SK-N-SH (cell line): ENCODE measurements at regions not wholly inside any gene's neighbourhood (a gene's known extent, or its start where the extent isn't known, plus 50 kb on each side); places are given as distances from the start of the nearest gene placed in this dataset.

Experiments used
- CTCF ChIA-PET: fragments of 300-600, 350-600 bp; formaldehyde crosslinking; extraction: SDS; loops from one replicate; lab custom pipeline; 2021; lab: Yijun Ruan, JAX
- POLR2A ChIA-PET: fragments of 350-600 bp; sonication (Branson Sonifier 250); formaldehyde crosslinking; extraction: SDS; loops from one replicate; lab custom pipeline; 2020; ENCODE audit warnings: antibody characterized with exemption, inconsistent platforms; lab: Yijun Ruan, JAX
- DNase-seq: peaks from one replicate; pipeline ENCODE4 v3.0.0; 2012
- H2AFZ ChIP-seq: fragments of 200-600 bp; sonication (generic); 2 replicates; pipeline ENCODE4 v1.8.1; 2016; ENCODE audit warnings: antibody characterized with exemption, mild to moderate bottlenecking, low read depth
- H3F3A ChIP-seq: fragments of 200-600 bp; sonication (generic); replicated peaks from 2 replicates; pipeline ENCODE3; 2016; ENCODE audit warnings: antibody characterized with exemption, mild to moderate bottlenecking; ENCODE audit not compliant: insufficient read depth
- H3K27ac ChIP-seq, 2 experiments: fragments of 200-500 bp in 1 of 2; fragments of 200-600 bp in 1 of 2; sonication (Bioruptor generic) in 1 of 2; sonication (generic), shearing (Covaris generic) in 1 of 2; 2 replicates each; pipeline versions ENCODE4 v1.5.1 to v1.6.1; 2014 to 2016; ENCODE audit warnings: low read depth in 2 of 2, inconsistent platforms in 1 of 2, low read length in 1 of 2, mild to moderate bottlenecking in 1 of 2, mixed read lengths in 1 of 2
- H3K27me3 ChIP-seq: fragments of 200-600 bp; sonication (generic), shearing (Covaris generic); 2 replicates; pipeline ENCODE4 v1.6.1; 2016; ENCODE audit warnings: mixed run types; ENCODE audit not compliant: insufficient read depth
- H3K36me3 ChIP-seq, 2 experiments: fragments of 200-500 bp in 1 of 2; fragments of 200-600 bp in 1 of 2; sonication (Bioruptor generic) in 1 of 2; sonication (generic) in 1 of 2; replicated peaks in 1 of 2; 2 replicates each; pipeline versions ENCODE3 to v1.5.1; 2014 to 2016; ENCODE audit warnings: low read length in 1 of 2, mild to moderate bottlenecking in 1 of 2; ENCODE audit not compliant: insufficient read depth in 2 of 2, control insufficient read depth in 1 of 2
- H3K4me1 ChIP-seq, 2 experiments: fragments of 200-500 bp in 1 of 2; fragments of 200-600 bp in 1 of 2; sonication (Bioruptor generic) in 1 of 2; sonication (generic), shearing (Covaris generic) in 1 of 2; 2 replicates each; pipeline versions ENCODE4 v1.5.1 to v1.6.1; 2014 to 2016; ENCODE audit warnings: low read depth in 1 of 2, low read length in 1 of 2, mixed run types in 1 of 2; ENCODE audit not compliant: insufficient read depth in 2 of 2, control insufficient read depth in 1 of 2
- H3K4me2 ChIP-seq: fragments of 200-600 bp; sonication (generic), shearing (Covaris generic); 2 replicates; pipeline ENCODE4 v1.6.1; 2017; ENCODE audit warnings: mixed run types
- H3K4me3 ChIP-seq, 2 experiments: fragments of 200-500 bp in 1 of 2; fragments of 200-600 bp in 1 of 2; sonication (Bioruptor generic) in 1 of 2; sonication (generic), shearing (Covaris generic) in 1 of 2; 2 replicates each; pipeline versions ENCODE4 v1.5.1 to v1.8.1; 2014 to 2016; ENCODE audit warnings: low read depth in 2 of 2, inconsistent platforms in 1 of 2, low read length in 1 of 2, mild to moderate bottlenecking in 1 of 2, mixed read lengths in 1 of 2, moderate library complexity in 1 of 2
- H3K79me2 ChIP-seq: fragments of 200-600 bp; sonication (generic); 2 replicates; pipeline ENCODE4 v1.8.1; 2017; ENCODE audit warnings: mild to moderate bottlenecking; ENCODE audit not compliant: insufficient read depth
- H3K9ac ChIP-seq: fragments of 200-600 bp; sonication (generic); 2 replicates; pipeline ENCODE4 v1.6.1; 2017; ENCODE audit warnings: mixed run types
- H3K9me2 ChIP-seq: fragments of 200-600 bp; sonication (generic); 2 replicates; pipeline ENCODE4 v1.6.1; 2017; ENCODE audit warnings: mixed run types
- H3K9me3 ChIP-seq: fragments of 200-600 bp; sonication (generic); 2 replicates; pipeline ENCODE4 v1.6.1; 2017; ENCODE audit warnings: mixed run types, mild to moderate bottlenecking, moderate library complexity
- H4K20me1 ChIP-seq: fragments of 200-600 bp; sonication (generic); 2 replicates; pipeline ENCODE4 v1.6.1; 2017; ENCODE audit warnings: mild to moderate bottlenecking, mixed run types; ENCODE audit not compliant: insufficient read depth
- CHD2 ChIP-seq: fragments of 150-350 bp; IDR thresholded peaks from 2 replicates; pipeline ENCODE4 v1.6.1; 2018; ENCODE audit warnings: low read length; ENCODE audit not compliant: partially characterized antibody
- FOXJ3 ChIP-seq: sonication (generic); formaldehyde crosslinking; IDR thresholded peaks from 2 replicates; pipeline ENCODE4 v1.5.1; 2020; ENCODE audit warnings: mild to moderate bottlenecking, missing genetic modification reagents
- IRF3 ChIP-seq: fragments of 150-350 bp; IDR thresholded peaks from 2 replicates; pipeline ENCODE4 v1.6.1; 2016; ENCODE audit warnings: mild to moderate bottlenecking, low read depth, low read length
- MEF2A ChIP-seq: IDR thresholded peaks from 2 replicates; pipeline ENCODE4 v1.4.0; 2012; ENCODE audit warnings: low read depth, borderline replicate concordance
- MXI1 ChIP-seq: IDR thresholded peaks from 2 replicates; pipeline ENCODE4 v1.6.1; 2012; ENCODE audit warnings: mild to moderate bottlenecking, low read depth, low read length, improper control_type of control experiment
- NFIC ChIP-seq: IDR thresholded peaks from 2 replicates; pipeline ENCODE4 v1.4.0; 2012; ENCODE audit warnings: borderline replicate concordance
- PBX3 ChIP-seq: IDR thresholded peaks from 2 replicates; pipeline ENCODE4; 2012
- REST ChIP-seq: IDR thresholded peaks from 2 replicates; pipeline ENCODE4 v1.6.1; 2012; ENCODE audit warnings: mild to moderate bottlenecking, low read depth, low read length, moderate library complexity
- RFX5 ChIP-seq: IDR thresholded peaks from 2 replicates; pipeline ENCODE4 v1.6.1; 2012; ENCODE audit warnings: mild to moderate bottlenecking, improper control_type of control experiment, low read length
- SMC3 ChIP-seq: IDR thresholded peaks from 2 replicates; pipeline ENCODE4 v1.6.1; 2012; ENCODE audit warnings: low read depth, low read length, improper control_type of control experiment
- TCF12 ChIP-seq: IDR thresholded peaks from 2 replicates; pipeline ENCODE4 v1.4.0; 2012
- ZBTB33 ChIP-seq: IDR thresholded peaks from 2 replicates; pipeline ENCODE4 v1.4.0; 2012; ENCODE audit warnings: low read depth, borderline replicate concordance
- WGBS: methylation state at CpG from one replicate; pipeline ENCODE4 v1.1.6; 2017; ENCODE audit warnings: low lambda C conversion rate; 5-methylcytosine and 5-hydroxymethylcytosine counted together
- TF ChIP-seq, protein P1 (sequence below): fragments of 150-350 bp; IDR thresholded peaks from 2 replicates; pipeline ENCODE4 v1.6.1; 2017; ENCODE audit warnings: antibody characterized with exemption, low read length, low read depth, borderline replicate concordance

GRCh38 chr6:164016056-164016455 lies 601.5 kb downstream of the QKI start:
- no peaks in the 10 kb centered on the region for H3K36me3 ChIP-seq
- H3K4me2 ChIP-seq, result no peak overlapping the region
- ChIA-PET POLR2A (no interaction called here), CTCF (no interaction called here)
- TF ChIP-seq, protein P1, sequence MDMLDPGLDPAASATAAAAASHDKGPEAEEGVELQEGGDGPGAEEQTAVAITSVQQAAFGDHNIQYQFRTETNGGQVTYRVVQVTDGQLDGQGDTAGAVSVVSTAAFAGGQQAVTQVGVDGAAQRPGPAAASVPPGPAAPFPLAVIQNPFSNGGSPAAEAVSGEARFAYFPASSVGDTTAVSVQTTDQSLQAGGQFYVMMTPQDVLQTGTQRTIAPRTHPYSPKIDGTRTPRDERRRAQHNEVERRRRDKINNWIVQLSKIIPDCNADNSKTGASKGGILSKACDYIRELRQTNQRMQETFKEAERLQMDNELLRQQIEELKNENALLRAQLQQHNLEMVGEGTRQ, result no peak
- TF ChIP-seq CHD2, result no peak
- no peak for TF ChIP-seq TCF12
- TF ChIP-seq REST, result no peak
- no peak for TF ChIP-seq RFX5
- no peak for TF ChIP-seq FOXJ3 (CRISPR knock-in tag)
- TF ChIP-seq MXI1, result no peak
- TF ChIP-seq SMC3, result no peak
- TF ChIP-seq MEF2A, result no peak
- TF ChIP-seq ZBTB33, result no peak
- TF ChIP-seq PBX3, result no peak
- no peak for TF ChIP-seq NFIC
- TF ChIP-seq IRF3, result no peak
- H3K27ac ChIP-seq, result no peak overlapping the region
- no peaks in the 10 kb centered on the region for H3K79me2 ChIP-seq
- no peaks in the 10 kb centered on the region for H3K27me3 ChIP-seq
- H2AFZ ChIP-seq, result no peak overlapping the region
- no peaks in the 10 kb centered on the region for H3K4me1 ChIP-seq
- no peak overlapping the region for H3K4me3 ChIP-seq
- no peaks in the 10 kb centered on the region for H4K20me1 ChIP-seq
- no peak overlapping the region for H3K9ac ChIP-seq
- no peak for DNase-seq
- H3K9me2 ChIP-seq, result no peaks in the 10 kb centered on the region
- no peaks in the 10 kb centered on the region for H3K9me3 ChIP-seq
- H3F3A ChIP-seq, result no peaks in the 10 kb centered on the region
- 48% methylated on average over 6 of the region's 6 CpGs for WGBS
